Calu3 (cell line): ENCODE measurements at regions not wholly inside any gene's neighbourhood (a gene's known extent, or its start where the extent isn't known, plus 50 kb on each side); places are given as distances from the start of the nearest gene placed in this dataset.

ENCODE experiments used
- BruUV-seq: library from RNA; stranded (reverse); fragments of 400-500 nt; replicated peaks from 2 replicates; lab custom pipeline; 2021; lab: Mats Ljungman, UMichigan
- CTCF ChIA-PET: fragments of 300-600 bp; sonication (Branson Sonifier 250); formaldehyde crosslinking; loops from one replicate; lab custom pipeline; 2022; ENCODE audit warnings: antibody characterized with exemption; lab: Charles Lee
- DNase-seq: peaks from one replicate; pipeline ENCODE4 v3.0.0; 2022
- H3K27ac Mint-ChIP-seq: one replicate; pipeline ENCODE4 v1.8.0; 2022; ENCODE audit warnings: mixed read lengths; ENCODE audit not compliant: unreplicated experiment
- H3K27me3 Mint-ChIP-seq: one replicate; pipeline ENCODE4 v1.8.0; 2022; ENCODE audit warnings: mixed read lengths; ENCODE audit not compliant: unreplicated experiment
- H3K36me3 Mint-ChIP-seq: one replicate; pipeline ENCODE4 v1.8.0; 2022; ENCODE audit warnings: mild to moderate bottlenecking, moderate library complexity, mixed read lengths; ENCODE audit not compliant: insufficient read depth, unreplicated experiment
- H3K4me1 Mint-ChIP-seq: one replicate; pipeline ENCODE4 v1.8.0; 2022; ENCODE audit warnings: mild to moderate bottlenecking, low read depth, mixed read lengths; ENCODE audit not compliant: unreplicated experiment
- H3K4me3 Mint-ChIP-seq: one replicate; pipeline ENCODE4 v1.8.0; 2022; ENCODE audit warnings: mild to moderate bottlenecking, low read depth, moderate library complexity, mixed read lengths; ENCODE audit not compliant: unreplicated experiment
- H3K9me3 Mint-ChIP-seq: one replicate; pipeline ENCODE4 v1.8.0; 2022; ENCODE audit warnings: low read depth, mixed read lengths; ENCODE audit not compliant: unreplicated experiment
- intact Hi-C: fragments of 100-400 bp; cut with micrococcal nuclease; formaldehyde crosslinking; loops from one replicate; pipeline ENCODE4 v1.10.0; 2022; ENCODE audit not compliant: unreplicated experiment
- TF ChIP-seq, protein P1 (sequence below): fragments of 200-600 bp; IDR thresholded peaks from one replicate; pipeline ENCODE4 v1.8.0; 2022; ENCODE audit warnings: antibody characterized with exemption; ENCODE audit not compliant: unreplicated experiment

DNA sequence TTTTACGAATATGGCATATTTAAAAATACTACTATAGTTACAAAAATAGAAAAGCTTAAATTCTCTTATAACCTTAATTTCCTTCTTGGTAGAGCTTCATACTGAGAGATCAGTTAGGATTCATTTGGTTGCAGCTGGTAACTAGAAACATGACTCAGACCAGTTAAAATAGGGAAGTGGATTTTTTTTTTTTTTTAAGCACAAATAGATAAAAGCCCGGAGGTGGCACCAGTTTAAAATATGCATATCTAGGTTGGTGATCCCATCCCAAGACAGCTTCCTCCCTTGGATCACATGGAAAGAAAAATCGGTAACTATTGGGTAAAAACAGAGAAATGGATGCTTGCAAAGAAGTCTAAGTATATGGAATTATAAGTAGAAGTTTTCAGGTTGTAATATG lies 1634.3 kb downstream of the MAT2B start:
- BruUV-seq, result no TSS peak

DNA sequence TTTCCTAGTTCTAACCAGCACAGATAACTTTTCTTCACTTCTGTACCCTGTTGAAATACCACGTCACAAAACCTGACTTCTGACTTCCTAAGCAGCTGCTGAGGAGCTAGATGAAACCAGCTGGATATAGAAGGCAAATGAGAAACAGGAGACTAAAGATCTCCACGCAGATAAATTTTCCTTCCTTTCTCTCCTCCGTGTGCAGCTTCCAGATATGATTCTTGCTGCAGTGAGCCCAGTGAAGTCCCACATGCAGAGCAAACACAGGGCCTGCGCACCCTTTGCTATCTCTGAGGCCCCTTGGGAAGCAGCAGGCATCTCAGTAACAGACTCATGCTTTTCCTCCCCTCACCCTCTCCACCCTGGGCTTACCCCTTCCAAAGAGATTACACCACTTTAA lies 1638.3 kb downstream of the MAT2B start:
- Mint-ChIP-seq H3K36me3 (no peaks in the 10 kb centered on the region), H3K9me3 (peaks cover 5% of the 10 kb centered on the region), H3K4me3 (no peak overlapping the region), H3K27me3 (no peaks in the 10 kb centered on the region), H3K4me1 (no peaks in the 10 kb centered on the region), H3K27ac (no peak overlapping the region)
- no TSS peak for BruUV-seq
- no peak for DNase-seq
- TF ChIP-seq, protein P1, sequence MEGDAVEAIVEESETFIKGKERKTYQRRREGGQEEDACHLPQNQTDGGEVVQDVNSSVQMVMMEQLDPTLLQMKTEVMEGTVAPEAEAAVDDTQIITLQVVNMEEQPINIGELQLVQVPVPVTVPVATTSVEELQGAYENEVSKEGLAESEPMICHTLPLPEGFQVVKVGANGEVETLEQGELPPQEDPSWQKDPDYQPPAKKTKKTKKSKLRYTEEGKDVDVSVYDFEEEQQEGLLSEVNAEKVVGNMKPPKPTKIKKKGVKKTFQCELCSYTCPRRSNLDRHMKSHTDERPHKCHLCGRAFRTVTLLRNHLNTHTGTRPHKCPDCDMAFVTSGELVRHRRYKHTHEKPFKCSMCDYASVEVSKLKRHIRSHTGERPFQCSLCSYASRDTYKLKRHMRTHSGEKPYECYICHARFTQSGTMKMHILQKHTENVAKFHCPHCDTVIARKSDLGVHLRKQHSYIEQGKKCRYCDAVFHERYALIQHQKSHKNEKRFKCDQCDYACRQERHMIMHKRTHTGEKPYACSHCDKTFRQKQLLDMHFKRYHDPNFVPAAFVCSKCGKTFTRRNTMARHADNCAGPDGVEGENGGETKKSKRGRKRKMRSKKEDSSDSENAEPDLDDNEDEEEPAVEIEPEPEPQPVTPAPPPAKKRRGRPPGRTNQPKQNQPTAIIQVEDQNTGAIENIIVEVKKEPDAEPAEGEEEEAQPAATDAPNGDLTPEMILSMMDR, result no peak
- intact Hi-C loops, result no loop called here
- CTCF ChIA-PET, result no interaction called here

More for the DNA sequence above, 1634.3 kb downstream of the MAT2B start:
- H3K36me3 Mint-ChIP-seq, result no peaks in the 10 kb centered on the region
- TF ChIP-seq, protein P1, result no peak
- intact Hi-C loops, result no loop called here
- H3K9me3 Mint-ChIP-seq, result peaks cover 4% of the 10 kb centered on the region
- CTCF ChIA-PET, result interaction anchor here (0.7 kb wide), 2 partner anchors 37 to 717 kb away, joined by 3 to 4 read pairs; no protein-coding TSS in a partner anchor
- H3K27me3 Mint-ChIP-seq, result no peaks in the 10 kb centered on the region
- no peak for DNase-seq
- no peaks in the 10 kb centered on the region for H3K4me1 Mint-ChIP-seq
- H3K27ac Mint-ChIP-seq, result no peak overlapping the region
- H3K4me3 Mint-ChIP-seq, result no peak overlapping the region

DNA sequence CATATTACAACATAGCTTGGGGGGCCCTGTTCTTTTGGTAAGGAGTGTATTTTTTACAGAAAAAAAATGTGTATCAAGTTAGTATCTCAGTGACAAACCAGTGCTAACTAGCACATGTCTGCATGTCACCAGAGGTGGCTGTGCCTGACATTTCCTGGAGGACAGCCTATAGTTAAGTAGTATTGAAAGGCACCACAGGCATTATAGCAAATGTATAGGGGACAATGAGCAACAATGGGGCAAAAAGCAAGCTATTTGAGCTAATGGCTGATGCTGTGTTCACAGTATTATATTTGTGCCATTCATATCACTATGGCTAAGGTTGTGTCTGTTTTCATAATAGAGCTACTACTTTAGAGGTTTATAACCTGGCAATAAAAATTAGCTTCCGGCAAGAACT lies 1644.0 kb downstream of the MAT2B start:
- H3K9me3 Mint-ChIP-seq, result peaks cover 13% of the 10 kb centered on the region
- no peak overlapping the region for H3K27ac Mint-ChIP-seq
- DNase-seq, result no peak
- no peak overlapping the region for H3K4me3 Mint-ChIP-seq
- intact Hi-C loops, result no loop called here
- no TSS peak for BruUV-seq
- no peaks in the 10 kb centered on the region for H3K36me3 Mint-ChIP-seq
- TF ChIP-seq, protein P1, result no peak
- CTCF ChIA-PET, result no interaction called here
- H3K27me3 Mint-ChIP-seq, result no peaks in the 10 kb centered on the region
- H3K4me1 Mint-ChIP-seq, result no peaks in the 10 kb centered on the region

DNA sequence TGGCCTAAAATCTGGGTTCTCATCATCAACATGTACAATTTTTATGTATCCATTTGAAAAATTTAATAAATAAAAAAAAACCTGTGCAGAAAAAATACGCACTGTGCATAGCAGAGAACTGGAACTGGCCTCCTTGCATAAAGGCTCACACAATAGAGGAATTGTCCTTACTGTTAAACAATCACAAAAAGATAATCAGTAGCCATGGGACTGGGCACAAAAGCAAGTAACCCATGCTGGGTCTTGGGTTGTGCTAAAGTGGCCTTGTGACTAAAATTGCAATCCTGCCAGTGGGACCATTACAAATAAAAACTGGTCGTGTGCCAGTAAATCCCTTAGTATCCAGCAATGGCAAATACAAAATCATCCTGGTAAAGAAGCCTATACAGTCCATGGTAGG lies 1646.6 kb downstream of the MAT2B start:
- BruUV-seq, result no TSS peak
- no peaks in the 10 kb centered on the region for H3K36me3 Mint-ChIP-seq
- DNase-seq, result no peak
- no peaks in the 10 kb centered on the region for H3K27me3 Mint-ChIP-seq
- H3K9me3 Mint-ChIP-seq, result peaks cover 13% of the 10 kb centered on the region
- H3K4me3 Mint-ChIP-seq, result no peak overlapping the region
- H3K4me1 Mint-ChIP-seq, result no peaks in the 10 kb centered on the region
- intact Hi-C loops, result no loop called here
- no peak overlapping the region for H3K27ac Mint-ChIP-seq
- CTCF ChIA-PET, result no interaction called here
- TF ChIP-seq, protein P1, result no peak
